ENCODE measurements at regions not wholly inside any gene's neighbourhood (a gene's known extent, or its start where the extent isn't known, plus 50 kb on each side); places are given as distances from the start of the nearest gene placed in this dataset.

DNA sequence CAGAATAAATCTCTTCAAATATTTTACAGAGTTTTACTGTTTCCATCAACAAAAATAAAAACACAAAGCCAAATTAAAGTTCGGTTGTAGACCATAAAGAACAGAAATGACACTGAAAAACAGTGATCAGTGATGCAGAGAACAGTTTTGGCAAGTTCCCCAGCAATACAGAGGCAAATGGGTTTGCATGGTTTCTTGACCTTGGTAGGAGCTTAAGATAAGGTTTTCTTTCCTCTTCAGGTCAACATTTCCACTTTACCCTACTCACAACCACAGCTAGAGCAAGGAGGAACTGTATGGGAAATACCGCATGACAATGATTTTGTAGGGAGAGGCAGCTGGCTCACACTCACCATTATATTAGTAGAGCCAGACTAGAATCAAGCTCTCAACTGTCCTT is 199.5 kb downstream of the SH2D4B start:
- TF ChIP-seq, protein P1, sequence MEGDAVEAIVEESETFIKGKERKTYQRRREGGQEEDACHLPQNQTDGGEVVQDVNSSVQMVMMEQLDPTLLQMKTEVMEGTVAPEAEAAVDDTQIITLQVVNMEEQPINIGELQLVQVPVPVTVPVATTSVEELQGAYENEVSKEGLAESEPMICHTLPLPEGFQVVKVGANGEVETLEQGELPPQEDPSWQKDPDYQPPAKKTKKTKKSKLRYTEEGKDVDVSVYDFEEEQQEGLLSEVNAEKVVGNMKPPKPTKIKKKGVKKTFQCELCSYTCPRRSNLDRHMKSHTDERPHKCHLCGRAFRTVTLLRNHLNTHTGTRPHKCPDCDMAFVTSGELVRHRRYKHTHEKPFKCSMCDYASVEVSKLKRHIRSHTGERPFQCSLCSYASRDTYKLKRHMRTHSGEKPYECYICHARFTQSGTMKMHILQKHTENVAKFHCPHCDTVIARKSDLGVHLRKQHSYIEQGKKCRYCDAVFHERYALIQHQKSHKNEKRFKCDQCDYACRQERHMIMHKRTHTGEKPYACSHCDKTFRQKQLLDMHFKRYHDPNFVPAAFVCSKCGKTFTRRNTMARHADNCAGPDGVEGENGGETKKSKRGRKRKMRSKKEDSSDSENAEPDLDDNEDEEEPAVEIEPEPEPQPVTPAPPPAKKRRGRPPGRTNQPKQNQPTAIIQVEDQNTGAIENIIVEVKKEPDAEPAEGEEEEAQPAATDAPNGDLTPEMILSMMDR (conservative IDR thresholded peaks at IDR 0.05), result no peak
- TF ChIP-seq EZH2 (IDR thresholded peaks at IDR 0.05; ENCODE audit: low read depth), result no peak
